ENCODE measurements at regions not wholly inside any gene's neighbourhood (a gene's known extent, or its start where the extent isn't known, plus 50 kb on each side); places are given as distances from the start of the nearest gene placed in this dataset.
A peak's percentile ranks its signal among the peaks of the same experiment; 100 is the strongest.
"Not testable (repeated sequence)": the region's sequence is repeated elsewhere in the genome, so short reads cannot be mapped to it uniquely, and the experiment has no call there.

DNA sequence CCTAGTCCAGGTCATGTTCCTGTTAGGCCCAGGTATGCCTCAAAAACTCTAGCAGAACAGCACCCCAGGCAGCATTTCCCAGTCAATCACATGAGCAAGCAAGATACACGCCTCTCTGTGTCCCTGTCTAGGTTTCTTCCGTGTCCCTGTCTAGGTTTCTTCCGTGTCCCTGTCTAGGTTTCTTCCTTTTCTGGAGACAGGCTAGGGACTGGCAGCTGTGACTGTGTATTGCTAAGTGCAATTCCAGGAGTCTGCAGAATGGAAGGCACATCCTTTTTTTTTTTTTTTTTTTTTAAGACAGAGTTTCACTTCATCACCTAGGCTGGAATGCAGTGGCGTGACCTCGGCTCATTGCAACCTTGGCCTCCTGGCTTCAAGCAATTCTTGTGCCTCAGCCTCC is 77.6 kb downstream of the SETD4 start:
- DNase-seq (ENCODE audit: low read depth) = no peak

DNA sequence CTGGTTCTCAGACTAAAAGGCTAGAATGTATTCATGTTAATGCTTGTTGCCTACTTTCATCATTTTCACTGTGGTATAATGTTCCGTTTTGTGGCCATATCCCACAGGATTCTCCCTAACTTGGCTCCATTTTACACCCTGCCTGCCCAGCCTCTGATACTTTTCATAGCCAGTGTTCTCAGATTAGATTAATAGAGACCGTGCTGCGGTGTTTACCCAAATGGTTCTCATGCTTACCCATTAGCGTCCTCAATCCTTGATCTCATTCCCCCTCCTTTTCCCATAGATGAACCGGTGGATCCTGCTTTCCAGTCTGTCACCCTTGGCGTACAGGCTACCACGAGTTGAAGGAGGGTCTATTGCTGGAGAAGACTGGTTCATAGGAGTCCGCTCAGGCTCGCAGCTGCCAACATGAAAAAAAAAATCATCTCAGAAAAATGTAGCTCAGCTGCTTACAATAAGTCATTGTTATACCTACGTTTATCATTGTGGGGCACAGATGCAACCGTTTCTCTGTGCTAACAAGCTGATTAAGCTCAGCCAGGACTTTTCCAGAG is 78.7 kb downstream of the SETD4 start:
- no peak for DNase-seq (ENCODE audit: low read depth)

DNA sequence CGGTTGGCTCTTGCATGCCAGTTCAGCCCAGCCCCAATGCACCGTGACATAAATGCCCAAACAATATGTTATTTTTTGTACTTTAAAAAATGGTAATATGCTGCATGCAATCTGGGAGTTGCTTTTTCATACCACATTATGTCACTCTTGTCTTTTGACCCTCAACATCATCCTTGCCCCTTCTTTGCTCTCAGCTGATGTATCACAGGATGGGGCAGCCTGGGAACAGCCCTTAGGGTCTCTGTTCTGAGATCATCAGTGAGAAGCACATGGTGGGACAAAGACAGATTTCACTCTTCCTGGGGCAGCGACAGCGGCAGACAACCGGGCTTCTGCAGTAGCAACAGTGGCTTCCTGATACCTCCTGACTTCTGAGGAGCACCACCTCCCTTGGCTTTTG is 79.5 kb downstream of the SETD4 start:
- no peak for DNase-seq (ENCODE audit: low read depth)

DNA sequence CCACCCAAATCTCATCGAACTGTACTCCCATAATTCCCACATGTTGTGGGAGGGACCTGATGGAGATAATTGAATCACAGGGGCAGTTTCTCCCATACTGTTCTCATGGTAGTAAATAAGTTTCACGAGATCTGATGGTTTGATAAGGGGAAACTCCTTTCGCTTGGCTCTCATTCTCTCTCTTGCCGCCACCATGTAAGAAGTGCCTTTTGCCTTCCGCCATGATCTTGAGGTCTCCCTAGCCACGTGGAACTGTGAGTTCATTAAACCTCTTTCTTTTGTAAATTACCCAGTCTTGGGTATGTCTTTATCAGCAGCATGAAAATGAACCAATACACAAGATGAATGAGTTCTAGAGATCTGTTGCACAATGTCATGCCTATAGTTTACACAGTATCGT is 82.5 kb downstream of the SETD4 start:
- DNase-seq (ENCODE audit: low read depth) = not testable (repeated sequence)

DNA sequence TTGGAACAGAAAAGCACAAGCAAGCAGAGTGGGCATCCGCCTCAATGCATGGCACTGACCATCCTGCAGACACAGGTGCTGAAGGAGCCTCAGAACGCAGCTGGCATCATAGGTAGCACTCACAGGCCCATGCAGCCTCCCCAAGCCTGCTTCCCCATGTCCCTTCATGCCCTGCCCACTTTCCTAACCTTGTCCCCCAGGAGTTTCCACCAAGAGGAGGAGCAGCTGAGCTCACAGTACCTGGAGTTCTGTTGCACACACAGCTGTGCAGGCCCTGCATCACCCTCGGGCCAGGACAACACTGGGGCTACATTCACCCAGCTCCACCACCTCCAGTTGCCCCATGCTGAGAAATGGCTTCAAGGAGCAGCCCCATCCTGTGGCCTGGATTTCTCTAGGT is 83.4 kb downstream of the SETD4 start:
- DNase-seq (ENCODE audit: low read depth) = no peak

DNA sequence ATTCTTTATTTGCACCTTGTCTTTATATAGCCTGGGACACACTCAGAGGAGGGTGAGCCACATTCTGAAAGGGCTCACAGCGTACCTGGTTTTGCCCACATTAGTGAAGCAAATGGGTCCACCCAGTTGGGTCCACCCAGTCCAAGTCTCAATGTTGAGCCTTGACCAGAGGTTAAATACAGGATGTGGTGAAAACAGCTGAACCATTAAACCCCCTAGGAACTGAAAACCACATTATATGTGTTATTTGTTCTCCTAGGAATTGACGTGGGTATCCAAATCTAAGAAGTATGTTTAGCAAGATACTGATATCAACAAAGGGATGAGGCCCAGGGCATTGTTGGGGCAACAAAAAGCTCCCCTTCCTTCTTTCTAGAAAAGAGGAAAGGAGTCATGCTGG is 83.8 kb downstream of the SETD4 start:
- DNase-seq (ENCODE audit: low read depth) = no peak

DNA sequence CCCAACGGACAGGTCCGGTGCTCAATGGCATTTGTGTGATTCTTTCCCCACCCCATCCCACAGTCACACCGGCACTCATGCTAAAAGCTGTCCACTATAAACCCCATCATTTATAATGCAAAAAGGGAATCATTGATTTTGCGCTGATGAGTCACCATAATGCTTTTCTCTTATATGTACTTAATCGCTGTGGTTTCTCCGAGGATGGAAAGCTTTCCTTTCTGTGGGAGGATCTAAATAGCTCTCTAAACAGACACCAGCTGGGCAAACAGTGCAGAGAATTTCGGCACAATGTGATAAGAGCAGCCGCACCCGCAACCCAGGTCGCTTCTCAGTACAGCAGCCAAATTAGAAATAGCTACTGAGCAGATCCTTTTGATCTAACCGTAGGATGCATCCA is 85.6 kb downstream of the SETD4 start:
- no peak for DNase-seq (ENCODE audit: low read depth)

DNA sequence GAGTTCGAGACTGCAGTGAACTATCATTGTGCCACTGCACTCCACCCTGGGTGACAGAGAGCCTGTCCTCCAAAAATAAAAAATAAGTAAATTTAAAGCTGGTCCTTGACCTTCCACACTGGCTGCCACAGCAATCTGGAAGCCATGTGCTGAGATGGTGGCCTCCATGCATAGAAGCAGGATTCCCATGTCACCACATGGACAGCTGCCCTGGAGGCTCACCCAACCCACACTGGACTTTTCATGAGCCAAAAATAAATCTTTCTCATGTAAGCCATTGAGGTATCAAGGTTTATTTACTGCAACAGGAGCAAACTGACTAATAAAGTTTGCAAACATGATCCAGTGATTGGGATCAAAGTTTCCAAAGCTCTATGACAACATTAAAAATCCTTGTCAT is 88.5 kb downstream of the SETD4 start:
- DNase-seq (ENCODE audit: low read depth) = no peak

DNA sequence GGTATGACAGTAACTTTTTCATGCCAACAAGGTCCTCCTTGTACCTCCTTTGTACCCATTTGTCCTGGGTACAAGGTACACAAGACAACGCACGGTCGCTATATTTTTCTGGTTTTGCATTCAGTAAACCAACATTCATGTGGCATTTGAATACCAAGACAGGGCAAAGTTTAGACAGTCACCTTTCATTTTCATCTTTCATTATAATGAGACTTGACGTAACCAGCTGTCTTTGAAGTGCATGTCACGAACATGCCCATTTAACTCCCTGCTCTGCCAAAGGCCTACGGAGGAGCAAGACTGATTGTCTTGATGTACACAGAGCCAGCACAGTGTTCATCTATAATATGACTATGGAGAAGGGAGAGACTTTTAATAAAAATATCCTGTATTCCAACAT is 91.0 kb downstream of the SETD4 start:
- DNase-seq (ENCODE audit: low read depth) = no peak

DNA sequence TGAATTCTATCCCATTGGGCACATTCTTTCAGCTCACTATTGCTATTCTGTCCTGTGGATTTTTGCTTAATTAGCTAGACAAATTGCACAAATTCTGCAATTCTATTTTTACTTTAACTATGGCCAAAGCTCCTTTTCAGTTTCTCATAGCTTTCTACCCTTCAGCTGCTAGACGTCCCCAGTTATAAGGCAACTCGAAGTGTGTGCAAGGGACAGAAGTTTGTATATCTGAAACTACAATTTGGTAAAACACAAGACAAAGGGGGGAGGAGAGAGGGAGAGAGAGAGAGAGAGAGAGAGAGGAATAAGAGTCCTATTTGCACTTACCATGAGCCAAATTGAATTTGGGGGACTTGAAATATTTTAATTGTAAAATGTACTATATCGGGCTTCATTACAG is 91.8 kb downstream of the SETD4 start:
- no peak for DNase-seq (ENCODE audit: low read depth)

DNA sequence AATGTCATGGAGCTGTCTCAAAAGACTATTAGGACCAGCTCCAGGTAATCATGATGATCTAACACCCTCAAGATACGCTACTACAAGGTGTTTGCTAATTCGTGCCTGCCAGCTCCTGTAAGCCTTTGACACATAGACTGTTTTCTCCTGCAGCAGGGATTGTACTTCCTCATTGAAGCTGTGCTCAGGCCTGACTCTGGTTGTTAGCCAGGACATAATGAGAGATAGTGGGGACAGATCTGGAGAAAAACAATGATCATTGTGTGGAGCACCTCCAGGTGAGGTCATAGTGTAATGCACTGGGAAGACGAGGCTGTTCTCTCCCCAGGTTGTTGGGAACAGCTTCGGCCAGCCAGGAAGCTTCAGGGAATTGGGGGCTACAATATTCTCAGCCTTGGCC is 94.6 kb downstream of the SETD4 start:
- DNase-seq (ENCODE audit: low read depth) = no peak

DNA sequence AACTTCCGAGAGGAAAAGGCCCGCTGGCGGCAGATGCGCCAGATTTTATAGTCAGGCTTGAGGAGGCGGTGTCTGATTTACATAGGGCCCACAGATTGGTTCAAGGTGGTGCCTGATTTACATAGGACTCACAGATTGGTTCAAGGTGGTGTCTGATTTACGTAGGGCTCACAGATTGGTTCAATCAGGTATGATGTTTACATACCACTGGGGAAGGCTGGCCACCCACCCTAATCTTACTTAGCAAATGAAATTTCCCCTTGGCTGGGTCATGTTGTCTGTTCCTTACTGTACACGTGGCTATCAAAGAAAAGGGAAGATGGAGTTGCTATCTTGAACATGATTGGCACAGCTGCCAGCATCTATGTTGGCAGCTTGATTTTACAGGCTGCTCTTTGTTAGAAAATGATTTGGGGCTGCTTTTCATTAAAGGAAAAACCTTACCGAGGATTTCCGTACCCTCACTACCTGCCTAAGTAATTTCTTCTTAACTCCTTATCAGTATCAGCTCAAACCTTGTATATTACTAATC is 96.3 kb downstream of the SETD4 start:
- DNase-seq (ENCODE audit: low read depth) = peak; percentile 15

DNA sequence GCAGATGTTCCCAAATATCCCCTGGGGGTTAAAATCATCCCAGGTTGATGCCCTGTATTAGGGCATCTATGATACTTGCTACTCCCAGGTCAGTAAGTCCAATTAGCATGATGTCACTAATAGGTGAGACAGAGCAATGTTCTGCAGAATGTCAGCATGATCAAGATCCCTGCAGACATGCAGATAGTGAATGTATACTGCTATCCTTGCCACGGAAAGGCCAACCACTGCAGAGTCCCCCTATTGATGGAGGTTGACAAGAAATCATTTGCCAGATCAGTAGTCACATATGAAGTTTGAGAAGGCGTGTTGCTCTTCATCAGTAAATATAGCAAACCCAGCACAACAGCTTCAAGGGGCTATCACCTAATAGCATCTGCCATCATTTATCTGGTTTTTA is 97.4 kb downstream of the SETD4 start:
- DNase-seq (ENCODE audit: low read depth) = no peak

DNA sequence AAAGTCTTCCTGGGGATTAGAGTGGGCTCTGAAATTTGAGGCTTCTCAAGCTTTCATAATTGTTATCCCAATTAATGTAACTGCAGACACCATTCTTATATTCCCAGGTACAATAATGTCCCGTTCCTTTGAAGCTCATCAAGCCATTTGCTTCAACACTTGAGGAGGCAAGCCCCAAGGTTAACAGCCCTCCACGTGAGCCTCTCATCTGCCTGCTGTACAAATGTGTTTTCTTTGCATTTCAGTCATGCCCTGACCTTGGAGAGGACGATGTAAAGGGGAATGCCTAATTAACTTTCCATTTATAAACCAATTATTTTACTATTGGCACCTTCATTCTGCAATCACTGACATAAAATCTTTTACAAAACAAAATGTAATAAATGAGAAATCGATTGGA is 106.3 kb downstream of the SETD4 start:
- no peak for DNase-seq (ENCODE audit: low read depth)

DNA sequence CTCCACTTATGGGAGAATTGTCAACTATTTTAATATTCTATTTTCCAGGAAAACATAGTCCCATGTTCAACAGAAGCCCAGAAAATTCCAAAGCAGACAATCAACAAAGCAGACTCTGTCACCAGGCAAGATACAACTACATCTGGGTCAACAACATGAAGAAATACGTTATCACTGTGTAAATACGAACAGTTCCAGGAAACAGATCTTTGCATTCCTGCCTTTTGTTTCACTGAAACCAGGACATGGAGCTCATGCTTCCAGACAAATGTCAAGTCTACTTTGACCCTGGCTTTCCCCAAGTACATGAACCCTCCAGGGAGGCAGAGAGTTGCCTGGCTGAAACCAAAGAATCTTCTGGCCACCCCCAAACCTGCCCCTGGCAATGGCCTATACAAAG is 106.7 kb downstream of the SETD4 start:
- no peak for DNase-seq (ENCODE audit: low read depth)

DNA sequence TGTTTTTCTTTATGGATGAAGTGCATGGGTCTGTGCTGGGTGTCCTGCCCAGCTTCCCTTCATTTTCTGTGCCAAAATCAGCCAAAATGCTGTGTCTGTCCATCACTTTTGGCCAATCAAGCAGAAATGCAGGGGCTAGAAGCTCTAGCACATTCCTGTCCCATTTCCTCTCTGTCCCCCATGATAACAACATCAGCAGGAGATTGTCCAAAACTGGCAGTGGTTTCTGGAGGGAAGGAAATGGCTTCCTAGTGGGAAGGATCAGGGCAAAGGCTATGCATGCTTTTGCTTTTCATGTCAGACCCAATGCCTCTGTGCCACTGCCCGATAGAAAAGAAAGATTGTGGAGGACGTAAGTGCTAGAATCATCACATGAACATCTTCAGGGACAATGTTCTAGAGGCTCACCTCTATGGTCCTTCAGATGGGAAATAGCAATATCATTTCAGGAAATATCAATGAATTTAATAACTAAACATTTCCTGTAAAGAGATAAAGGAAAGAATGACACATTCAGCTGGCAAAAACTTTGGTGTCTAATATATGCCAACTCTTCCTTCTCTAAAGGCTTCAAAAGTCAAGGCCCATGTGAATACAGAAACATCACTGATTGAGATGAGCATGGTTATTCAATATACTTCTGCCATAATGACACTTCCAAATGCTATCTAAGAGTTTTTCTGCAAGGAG is 107.5 kb downstream of the SETD4 start:
- no peak for DNase-seq (ENCODE audit: low read depth)

DNA sequence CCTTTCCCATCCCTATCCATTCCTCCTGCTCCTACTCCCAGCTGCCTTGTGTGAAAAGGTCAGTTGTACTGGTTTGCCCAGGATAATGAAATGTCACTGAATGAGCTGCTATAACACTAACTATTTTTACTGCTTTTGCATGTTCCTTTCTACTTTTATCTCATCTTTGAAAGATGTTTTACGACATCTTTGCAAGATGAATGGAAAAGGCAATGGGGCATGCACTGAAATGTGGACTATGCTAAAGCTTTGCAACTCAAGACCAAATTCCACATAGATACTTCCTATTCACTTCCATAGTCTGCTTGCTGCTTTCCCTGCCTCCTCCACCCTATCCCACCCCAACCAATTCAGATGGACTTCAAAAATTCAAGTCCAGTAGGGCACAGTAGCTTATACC is 111.3 kb downstream of the SETD4 start:
- no peak for DNase-seq (ENCODE audit: low read depth)

DNA sequence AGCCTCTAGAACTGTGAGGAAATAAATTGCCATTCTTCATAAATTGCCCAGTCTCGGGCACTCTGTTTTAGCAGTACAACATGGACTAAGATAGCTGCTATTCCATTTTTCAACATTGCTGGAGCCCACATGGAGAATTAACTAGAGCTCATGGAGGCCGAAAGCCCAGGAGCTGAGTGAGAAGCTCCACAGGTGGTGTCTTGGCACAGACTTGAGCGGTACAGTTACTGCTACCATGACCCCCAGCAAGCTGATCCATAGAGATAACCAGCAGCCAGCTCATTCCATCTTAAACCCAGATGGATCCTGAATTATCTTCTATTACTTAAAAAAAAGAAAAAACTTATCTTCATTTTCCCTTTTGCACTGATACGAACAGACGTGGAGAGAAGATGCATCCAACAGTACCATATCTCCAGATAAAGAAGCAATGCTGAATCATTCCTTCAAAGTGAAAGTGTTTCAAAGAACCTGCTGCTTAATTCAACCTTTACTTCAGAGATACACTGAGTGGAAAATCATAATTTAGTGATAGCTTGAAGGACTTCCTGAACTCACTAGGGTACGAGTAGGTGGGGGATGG is 115.1 kb downstream of the SETD4 start:
- no peak for DNase-seq (ENCODE audit: low read depth)

DNA sequence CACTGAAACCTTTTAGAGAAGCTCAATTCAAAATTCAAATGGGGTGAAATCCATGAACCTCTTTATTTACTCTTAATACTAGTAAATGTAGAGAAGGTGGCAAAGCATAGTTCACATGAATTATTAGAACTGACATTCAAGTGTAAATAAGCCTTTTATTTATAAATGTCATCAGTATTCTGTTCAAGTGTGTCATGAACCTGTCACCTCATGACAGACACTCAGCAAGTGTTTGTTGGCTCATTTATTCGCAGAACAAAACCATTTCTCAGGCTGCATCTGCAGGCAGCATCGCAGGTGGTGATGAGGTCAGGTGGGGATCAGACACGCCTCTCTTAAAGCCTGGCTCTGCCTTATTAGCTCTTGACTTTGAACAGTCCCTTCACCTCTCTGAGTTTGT is 116.6 kb downstream of the SETD4 start:
- DNase-seq (ENCODE audit: low read depth) = no peak

DNA sequence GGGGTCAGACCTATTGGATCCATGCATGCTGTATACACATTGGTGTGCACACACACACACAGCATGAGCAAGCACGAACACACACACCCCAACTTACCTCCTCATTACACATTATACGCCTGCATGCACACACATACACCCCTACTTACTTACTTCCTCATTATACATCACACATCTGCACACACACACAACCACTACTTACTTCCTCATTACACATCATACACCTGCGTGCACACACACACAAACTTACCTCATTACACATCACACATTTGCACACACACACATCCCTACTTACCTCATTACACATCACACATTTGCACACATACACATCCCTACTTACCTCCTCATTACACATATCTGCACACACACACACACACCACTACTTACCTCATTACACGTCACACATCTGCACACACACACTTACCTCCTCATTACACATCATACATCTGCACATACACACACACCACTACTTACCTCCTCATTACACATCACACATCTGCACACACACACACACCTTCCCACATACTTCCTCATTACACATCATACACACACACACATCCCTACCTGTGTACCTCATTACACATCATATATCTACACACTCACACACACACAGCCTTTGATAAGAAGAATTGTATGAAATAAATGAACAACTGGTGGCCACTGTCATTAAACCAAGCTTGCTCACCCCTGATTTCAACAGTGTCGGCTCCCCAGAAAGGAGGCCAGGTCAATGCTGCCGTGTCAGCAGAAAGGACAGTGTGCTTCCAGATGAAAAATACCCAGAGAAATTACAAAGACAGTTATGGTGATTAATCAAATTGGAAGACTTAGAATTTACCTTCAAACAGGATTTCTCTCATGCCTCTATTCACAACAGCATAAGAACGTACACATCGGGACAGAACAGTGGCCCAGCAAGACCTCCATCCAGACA is 117.8 kb downstream of the SETD4 start:
- DNase-seq (ENCODE audit: low read depth) = no peak

DNA sequence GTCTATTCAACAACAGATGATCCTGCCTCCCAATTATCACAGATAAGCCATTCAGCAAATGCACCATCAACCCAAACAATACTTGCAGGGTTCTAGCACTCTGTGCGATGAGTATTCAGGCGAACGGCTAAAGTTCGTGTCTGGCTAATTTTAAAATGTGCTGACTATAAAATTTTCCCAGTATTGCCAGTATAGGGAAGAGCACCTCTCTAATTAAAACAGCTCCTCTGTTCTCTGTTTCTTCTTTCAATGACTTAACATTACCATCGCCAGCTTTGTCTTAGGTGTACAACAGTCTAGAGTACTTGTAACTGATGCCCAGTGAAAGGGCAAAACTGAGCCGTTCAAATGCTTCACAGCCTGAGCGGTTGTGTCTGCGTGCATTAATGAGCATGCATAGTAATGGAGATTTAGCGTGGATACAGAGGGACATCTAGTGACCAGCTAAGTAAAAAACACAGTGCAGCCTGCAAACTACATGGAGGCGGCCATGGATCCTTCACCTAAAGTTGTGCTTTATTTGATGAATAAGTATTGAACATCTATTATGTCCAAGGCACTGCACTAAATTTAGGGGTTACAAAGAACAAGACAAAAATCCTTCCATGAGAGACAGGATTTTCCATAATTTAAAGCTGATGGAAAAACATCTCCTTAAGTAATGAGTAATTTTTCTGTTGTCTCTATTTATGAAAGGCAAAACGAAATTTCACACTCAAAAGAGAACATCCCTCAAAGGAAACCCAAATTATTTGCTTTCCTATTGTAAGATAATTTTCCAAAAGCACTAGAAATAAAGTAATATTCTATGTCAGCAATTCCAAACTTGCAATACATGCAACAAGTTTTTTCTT is 120.0 kb downstream of the SETD4 start:
- peak; percentile 77 for DNase-seq (ENCODE audit: low read depth)

DNA sequence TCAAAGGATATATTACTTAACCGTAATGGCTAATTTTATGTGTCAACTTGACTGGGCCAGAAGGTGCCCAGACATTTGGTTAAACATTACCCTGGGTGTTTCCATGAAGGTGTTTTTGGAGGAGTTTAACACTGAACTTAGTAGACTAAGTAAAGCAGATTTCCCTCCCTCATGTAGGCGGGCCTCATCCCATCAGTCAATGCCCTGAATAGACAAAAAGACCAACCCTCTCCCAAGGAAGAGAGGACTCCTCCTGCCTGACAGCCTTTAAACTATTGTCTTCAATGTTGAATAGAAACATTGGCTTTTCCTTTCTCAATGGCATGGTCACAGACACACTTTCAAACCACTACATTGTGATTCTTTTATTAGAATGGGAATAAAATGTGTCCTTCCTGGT is 121.9 kb downstream of the SETD4 start:
- DNase-seq (ENCODE audit: low read depth) = no peak

All from ELR (cell line).